ENCODE measurements at regions not wholly inside any gene's neighbourhood (a gene's known extent, or its start where the extent isn't known, plus 50 kb on each side); places are given as distances from the start of the nearest gene placed in this dataset.

DNA sequence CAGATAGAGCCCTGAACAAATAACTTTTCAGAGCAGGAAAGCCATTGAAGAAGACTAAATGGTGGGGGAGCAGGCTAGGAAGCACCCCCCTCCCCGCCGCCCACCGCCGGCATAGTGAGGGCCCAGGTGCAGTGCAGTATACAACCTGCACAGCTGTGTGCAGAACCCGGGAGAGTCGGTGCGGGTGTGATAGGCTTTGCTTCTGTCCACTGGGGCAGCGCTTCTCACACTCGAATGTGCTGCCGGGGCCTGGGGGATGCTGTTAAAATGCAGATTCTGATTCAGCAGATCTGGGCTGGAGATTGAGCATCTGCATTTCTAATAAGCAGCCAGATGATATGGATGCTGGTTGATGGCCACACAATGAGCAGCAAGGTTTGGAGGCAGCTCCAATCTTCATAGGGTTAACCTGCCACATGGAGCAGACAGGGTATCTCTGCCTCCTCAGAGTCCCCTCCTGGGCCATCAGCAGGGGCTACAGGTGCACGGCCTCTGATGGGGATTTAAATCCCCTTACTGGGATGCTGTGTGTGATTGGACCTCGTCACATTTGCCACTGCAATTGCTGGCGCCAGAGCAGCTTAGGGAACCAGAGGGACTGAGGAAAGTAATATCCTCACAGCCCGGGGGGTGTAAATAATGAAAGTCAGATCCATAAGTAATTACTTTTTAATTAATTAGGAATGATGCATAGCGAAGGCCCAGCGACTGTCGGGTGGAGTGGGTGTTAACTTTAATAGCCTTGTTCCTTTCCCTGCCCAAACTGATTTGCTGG lies 172.0 kb upstream of the RPL38 start:
- Histone ChIP-seq H3K9ac (ENCODE audit: low read length) (no peak overlapping the region), H3K4me3 (replicated peaks in 1 of 2; ENCODE audit: low read depth in 1 of 2, low read length in 2 of 2) (no peak overlapping the region), H3K4me1 (ENCODE audit: control insufficient read depth in 1 of 2, insufficient read depth in 2 of 2, low read length in 2 of 2) (no peaks in the 10 kb centered on the region), H3K27me3 (ENCODE audit: insufficient read depth, low read length) (peaks cover 44% of the 10 kb centered on the region; the same call in 1 of the 2 replicates), H3K36me3 (ENCODE audit: control insufficient read depth in 1 of 2, insufficient read depth in 2 of 2, low read length in 2 of 2) (no peaks in the 10 kb centered on the region), H3K4me2 (ENCODE audit: low read length) (no peak overlapping the region), H3K9me3 (ENCODE audit: control insufficient read depth in 1 of 2, insufficient read depth in 1 of 2, low read depth in 1 of 2, low read length in 2 of 2) (no peaks in the 10 kb centered on the region), H3K27ac (ENCODE audit: low read depth, low read length) (no peak overlapping the region), H3K79me2 (ENCODE audit: insufficient read depth, low read length) (no peaks in the 10 kb centered on the region), H2AFZ (ENCODE audit: low read depth, low read length, poor library complexity, severe bottlenecking) (no peak overlapping the region), H4K20me1 (ENCODE audit: insufficient read depth) (no peaks in the 10 kb centered on the region), H3K9me2 (ENCODE audit: insufficient read depth) (no peaks in the 10 kb centered on the region)
- RAD21 ChIA-PET (ENCODE audit: low non-redundant PET in 1 of 2, low total read pairs in 2 of 2, uncharacterized antibody in 2 of 2, unreplicated experiment in 2 of 2), result no interaction called here
- ATAC-seq, result 0 out of 2 replicates have a peak, but pooled peaks have one; percentile 36
- CTCF ChIA-PET, result interaction anchor here (0.9 kb wide), 1 partner anchor 11 kb away, joined by 3 read pairs; no protein-coding TSS in a partner anchor
- BruUV-seq (replicated peaks), result no TSS peak
- DNase-seq (ENCODE audit: low read depth, low spot score), result no peak
- no peak for TF ChIP-seq SP1 (IDR thresholded peaks at IDR 0.05; ENCODE audit: low read depth)
- no peak for TF ChIP-seq ZNF274 (IDR thresholded peaks at IDR 0.05; ENCODE audit: low read depth, low read length)
- intact Hi-C loops (cut with micrococcal nuclease), result no loop called here
- POLR2A ChIA-PET, result no interaction called here

GRCh38 chr17:74032222-74032621 lies 171.3 kb upstream of the RPL38 start:
- H3K9ac ChIP-seq (ENCODE audit: low read length), result no peak overlapping the region
- no peaks in the 10 kb centered on the region for H3K9me3 ChIP-seq (ENCODE audit: control insufficient read depth in 1 of 2, insufficient read depth in 1 of 2, low read depth in 1 of 2, low read length in 2 of 2)
- H4K20me1 ChIP-seq (ENCODE audit: insufficient read depth), result no peaks in the 10 kb centered on the region
- no peaks in the 10 kb centered on the region for H3K9me2 ChIP-seq (ENCODE audit: insufficient read depth)
- intact Hi-C loops (cut with micrococcal nuclease), result no loop called here
- no peak for ATAC-seq
- no peaks in the 10 kb centered on the region for H3K36me3 ChIP-seq (ENCODE audit: control insufficient read depth in 1 of 2, insufficient read depth in 2 of 2, low read length in 2 of 2)
- RAD21 ChIA-PET (ENCODE audit: low non-redundant PET in 1 of 2, low total read pairs in 2 of 2, uncharacterized antibody in 2 of 2, unreplicated experiment in 2 of 2), result no interaction called here
- CTCF ChIA-PET, result no interaction called here
- no TSS peak for BruUV-seq (replicated peaks)
- no peaks in the 10 kb centered on the region for H3K79me2 ChIP-seq (ENCODE audit: insufficient read depth, low read length)
- POLR2A ChIA-PET, result no interaction called here
- H2AFZ ChIP-seq (ENCODE audit: low read depth, low read length, poor library complexity, severe bottlenecking), result no peak overlapping the region
- peaks cover 44% of the 10 kb centered on the region; the same call in 1 of the 2 replicates for H3K27me3 ChIP-seq (ENCODE audit: insufficient read depth, low read length)
- H3K4me3 ChIP-seq (replicated peaks in 1 of 2; ENCODE audit: low read depth in 1 of 2, low read length in 2 of 2), result no peak overlapping the region
- no peak for DNase-seq (ENCODE audit: low read depth, low spot score)
- no peak overlapping the region for H3K4me2 ChIP-seq (ENCODE audit: low read length)
- H3K4me1 ChIP-seq (ENCODE audit: control insufficient read depth in 1 of 2, insufficient read depth in 2 of 2, low read length in 2 of 2), result no peaks in the 10 kb centered on the region
- H3K27ac ChIP-seq (ENCODE audit: low read depth, low read length), result no peak overlapping the region
- TF ChIP-seq ZFX (IDR thresholded peaks at IDR 0.05) (no peak), RAD21 (IDR thresholded peaks at IDR 0.05; ENCODE audit: low read depth) (no peak), EGR1 (IDR thresholded peaks at IDR 0.05; ENCODE audit: low read depth) (no peak), POLR2AphosphoS5 (IDR thresholded peaks at IDR 0.05; ENCODE audit: low read depth, low read length) (no peak), CEBPB (IDR thresholded peaks at IDR 0.05; ENCODE audit: low read depth) (no peak), FOSL1 (IDR thresholded peaks at IDR 0.05; ENCODE audit: low read depth) (no peak), SP1 (IDR thresholded peaks at IDR 0.05; ENCODE audit: low read depth) (no peak), ELF1 (IDR thresholded peaks at IDR 0.05; ENCODE audit: borderline replicate concordance, low read depth) (no peak), EZH2 (IDR thresholded peaks at IDR 0.05) (no peak), REST (IDR thresholded peaks at IDR 0.05; ENCODE audit: low read depth) (no peak), YY1 (IDR thresholded peaks at IDR 0.05; ENCODE audit: extremely low read depth, insufficient replicate concordance, low read depth, low read length) (no peak), CTCF (IDR thresholded peaks at IDR 0.05 in 2 of 3, conservative IDR thresholded peaks at IDR 0.05 in 1 of 3; ENCODE audit: borderline replicate concordance in 1 of 3, insufficient read depth in 1 of 3, low read depth in 2 of 3, low read length in 2 of 3) (no peak), MAX (IDR thresholded peaks at IDR 0.05) (no peak)
- TF ChIP-seq, protein P1, sequence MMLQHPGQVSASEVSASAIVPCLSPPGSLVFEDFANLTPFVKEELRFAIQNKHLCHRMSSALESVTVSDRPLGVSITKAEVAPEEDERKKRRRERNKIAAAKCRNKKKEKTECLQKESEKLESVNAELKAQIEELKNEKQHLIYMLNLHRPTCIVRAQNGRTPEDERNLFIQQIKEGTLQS (IDR thresholded peaks at IDR 0.05), result no peak

Data from HCT116 (cell line).